H1 (cell line): ENCODE measurements at regions not wholly inside any gene's neighbourhood (a gene's known extent, or its start where the extent isn't known, plus 50 kb on each side); places are given as distances from the start of the nearest gene placed in this dataset.
A peak's percentile ranks its signal among the peaks of the same experiment; 100 is the strongest.

ENCODE experiments used
- CTCF ChIA-PET: fragments of 300-600 bp; sonication (Branson Sonifier 250); formaldehyde crosslinking; loops from one replicate; lab custom pipeline; 2021; ENCODE audit not compliant: partially characterized antibody; lab: Charles Lee
- POLR2A ChIA-PET: fragments of 300-600 bp; sonication (Branson Sonifier 250); formaldehyde crosslinking; loops from one replicate; lab custom pipeline; 2021; ENCODE audit warnings: inconsistent platforms; ENCODE audit not compliant: partially characterized antibody; lab: Charles Lee
- DNase-seq, 2 experiments: peaks; one replicate each; pipeline versions ENCODE4 v3.0.0 to v3.0.0-alpha.2; 2010 to 2022; ENCODE audit warnings: low spot score in 2 of 2, low read depth in 1 of 2, mixed read lengths in 1 of 2
- FAIRE-seq: peaks from 2 replicates; lab custom pipeline; 2011; peaks lifted over from hg19 to GRCh38; lab: Jason Lieb, UNC
- H2AFZ ChIP-seq: 2 replicates; pipeline ENCODE4 v1.8.1; 2012; ENCODE audit warnings: low read length, inconsistent platforms
- H2AK5ac ChIP-seq: 2 replicates; pipeline ENCODE4 v1.6.1; 2013; ENCODE audit warnings: low read depth, low read length
- H2BK120ac ChIP-seq: replicated peaks from 2 replicates; pipeline ENCODE3; 2013; ENCODE audit warnings: low read depth, low read length, inconsistent platforms
- H2BK12ac ChIP-seq: 2 replicates; pipeline ENCODE4 v1.6.1; 2013; ENCODE audit warnings: low read depth, low read length
- H2BK15ac ChIP-seq: 2 replicates; pipeline ENCODE4 v1.6.1; 2013; ENCODE audit warnings: low read length
- H2BK20ac ChIP-seq: 2 replicates; pipeline ENCODE4 v1.6.1; 2013; ENCODE audit warnings: low read length
- H2BK5ac ChIP-seq: 2 replicates; pipeline ENCODE4 v1.6.1; 2013; ENCODE audit warnings: low read depth, low read length
- H3K14ac ChIP-seq: 2 replicates; pipeline ENCODE4 v1.6.1; 2013; ENCODE audit warnings: inconsistent platforms; ENCODE audit not compliant: insufficient read length
- H3K18ac ChIP-seq: 2 replicates; pipeline ENCODE4 v1.6.1; 2013; ENCODE audit warnings: low read length; ENCODE audit errors: extremely low read depth
- H3K23ac ChIP-seq: 2 replicates; pipeline ENCODE4 v1.6.1; 2013; ENCODE audit warnings: inconsistent platforms; ENCODE audit not compliant: insufficient read length
- H3K23me2 ChIP-seq: 2 replicates; pipeline ENCODE4 v1.6.1; 2013; ENCODE audit warnings: low read depth, low read length
- H3K27ac ChIP-seq: 2 replicates; pipeline ENCODE4 v1.6.1; 2011; ENCODE audit warnings: low read depth, low read length, inconsistent platforms
- H3K27me3 ChIP-seq, 4 experiments: replicated peaks in 1 of 4; 1 replicate in 1 of 4; 2 replicates in 3 of 4; pipeline versions ENCODE4 v1.6.1 to v1.8.1; 2011 to 2013; ENCODE audit warnings: low read length in 3 of 4, mild to moderate bottlenecking in 3 of 4, inconsistent platforms in 2 of 4, mixed read lengths in 2 of 4, moderate library complexity in 1 of 4; ENCODE audit not compliant: control insufficient read depth in 3 of 4, insufficient read depth in 3 of 4; ENCODE audit errors: extremely low read depth in 1 of 4
- H3K36me3 ChIP-seq, 4 experiments: 2 replicates each; pipeline versions ENCODE4 v1.6.1 to v1.8.1; 2011 to 2013; ENCODE audit warnings: mild to moderate bottlenecking in 4 of 4, low read length in 3 of 4, moderate library complexity in 2 of 4, control low read depth in 1 of 4, inconsistent platforms in 1 of 4; ENCODE audit not compliant: insufficient read depth in 4 of 4, control insufficient read depth in 2 of 4
- H3K4ac ChIP-seq: replicated peaks from 2 replicates; pipeline ENCODE3; 2013; ENCODE audit warnings: low read length, low read depth, mixed read lengths, inconsistent platforms; ENCODE audit not compliant: insufficient read length
- H3K4me1 ChIP-seq, 4 experiments: replicated peaks in 1 of 4; 1 replicate in 1 of 4; 2 replicates in 3 of 4; pipeline versions ENCODE4 v1.6.1 to v1.8.1; 2011 to 2013; ENCODE audit warnings: low read length in 3 of 4, inconsistent platforms in 2 of 4, mixed read lengths in 1 of 4; ENCODE audit not compliant: insufficient read depth in 4 of 4, control insufficient read depth in 3 of 4
- H3K4me2 ChIP-seq, 2 experiments: 2 replicates each; pipeline versions ENCODE4 v1.6.1 to v1.8.1; 2011 to 2013; ENCODE audit warnings: low read depth in 2 of 2, low read length in 2 of 2, control low read depth in 1 of 2, inconsistent platforms in 1 of 2, mild to moderate bottlenecking in 1 of 2; ENCODE audit not compliant: insufficient read depth in 1 of 2
- H3K4me3 ChIP-seq, 4 experiments: fragments of 200-600, 300-600 bp in 1 of 4; sonication (generic), shearing (Covaris generic), sonication (Bioruptor Twin) in 1 of 4; 2 replicates each; pipeline versions ENCODE4 v1.5.1 to v1.8.1; 2011 to 2016; ENCODE audit warnings: low read length in 4 of 4, low read depth in 3 of 4, control low read depth in 2 of 4, inconsistent platforms in 2 of 4, mild to moderate bottlenecking in 2 of 4, mixed read lengths in 1 of 4, moderate library complexity in 1 of 4; ENCODE audit not compliant: insufficient read depth in 2 of 4; ENCODE audit errors: extremely low read depth in 1 of 4
- H3K56ac ChIP-seq: replicated peaks from 2 replicates; pipeline ENCODE3; 2013; ENCODE audit warnings: low read depth, mild to moderate bottlenecking, mixed read lengths, low read length, inconsistent platforms; ENCODE audit not compliant: insufficient read length
- H3K79me1 ChIP-seq: 2 replicates; pipeline ENCODE4 v1.6.1; 2013; ENCODE audit warnings: low read depth, low read length, control low read depth
- H3K79me2 ChIP-seq, 2 experiments: 2 replicates each; pipeline versions ENCODE4 v1.6.1 to v1.8.1; 2012 to 2013; ENCODE audit warnings: low read length in 2 of 2, mild to moderate bottlenecking in 2 of 2, inconsistent platforms in 1 of 2; ENCODE audit not compliant: insufficient read depth in 2 of 2, control insufficient read depth in 1 of 2
- H3K9ac ChIP-seq, 4 experiments: replicated peaks in 1 of 4; 1 replicate in 1 of 4; 2 replicates in 3 of 4; pipeline versions ENCODE4 v1.6.1 to v1.8.1; 2011 to 2013; ENCODE audit warnings: low read depth in 3 of 4, low read length in 3 of 4, control low read depth in 2 of 4, mild to moderate bottlenecking in 2 of 4, moderate library complexity in 2 of 4, inconsistent platforms in 1 of 4; ENCODE audit errors: extremely low read depth in 1 of 4
- H3K9me3 ChIP-seq, 2 experiments: 2 replicates each; pipeline versions ENCODE4 v1.6.1 to v1.8.1; 2012 to 2013; ENCODE audit warnings: mild to moderate bottlenecking in 2 of 2, moderate library complexity in 2 of 2, control low read depth in 1 of 2, inconsistent platforms in 1 of 2, low read depth in 1 of 2, low read length in 1 of 2, mixed read lengths in 1 of 2; ENCODE audit not compliant: insufficient read depth in 2 of 2
- H4K20me1 ChIP-seq, 2 experiments: replicated peaks in 1 of 2; 2 replicates each; pipeline versions ENCODE3 to v1.8.1; 2011 to 2013; ENCODE audit warnings: inconsistent platforms in 2 of 2, low read length in 2 of 2, mild to moderate bottlenecking in 1 of 2; ENCODE audit not compliant: insufficient read depth in 2 of 2, control insufficient read depth in 1 of 2
- H4K5ac ChIP-seq: 2 replicates; pipeline ENCODE4 v1.6.1; 2013; ENCODE audit warnings: low read length, low read depth, mixed read lengths, inconsistent platforms; ENCODE audit not compliant: insufficient read length
- H4K8ac ChIP-seq: 2 replicates; pipeline ENCODE4 v1.8.0; 2013; ENCODE audit warnings: mild to moderate bottlenecking, moderate library complexity, low read length, inconsistent platforms; ENCODE audit not compliant: insufficient read depth; ENCODE audit errors: extremely low read depth
- H4K91ac ChIP-seq: replicated peaks from 2 replicates; pipeline ENCODE3; 2013; ENCODE audit warnings: low read length, mixed read lengths, inconsistent platforms; ENCODE audit not compliant: insufficient read length
- BRCA1 ChIP-seq: IDR thresholded peaks from 2 replicates; pipeline ENCODE4 v1.6.1; 2012; ENCODE audit warnings: low read depth, low read length, improper control_type of control experiment
- GABPA ChIP-seq: IDR thresholded peaks from 2 replicates; pipeline ENCODE4 v1.6.1; 2011; ENCODE audit warnings: mild to moderate bottlenecking, low read length, moderate library complexity, borderline replicate concordance; ENCODE audit not compliant: insufficient read depth
- KDM1A ChIP-seq: fragments of 200-600, 300-600 bp; sonication (generic); IDR thresholded peaks from 2 replicates; pipeline ENCODE4 v1.7.1; 2016; ENCODE audit warnings: mild to moderate bottlenecking, low read length, borderline replicate concordance
- POLR2AphosphoS5 ChIP-seq: IDR thresholded peaks from 2 replicates; pipeline ENCODE4 v1.6.1; 2011; ENCODE audit warnings: low read depth, low read length
- RAD21 ChIP-seq, 2 experiments: IDR thresholded peaks in 1 of 2; conservative IDR thresholded peaks in 1 of 2; 2 replicates each; pipeline ENCODE4 v1.6.1; 2011; ENCODE audit warnings: low read depth in 2 of 2, low read length in 2 of 2, improper control_type of control experiment in 1 of 2, inconsistent platforms in 1 of 2, mild to moderate bottlenecking in 1 of 2, moderate library complexity in 1 of 2
- SAP30 ChIP-seq: fragments of 300-600 bp; sonication (generic); IDR thresholded peaks from 2 replicates; pipeline ENCODE4 v1.7.1; 2012; ENCODE audit warnings: low read length, moderate library complexity, mild to moderate bottlenecking, inconsistent platforms; ENCODE audit not compliant: insufficient read depth, insufficient replicate concordance
- ZNF274 ChIP-seq: IDR thresholded peaks from 2 replicates; pipeline ENCODE4 v1.7.0; 2012; ENCODE audit warnings: low read length, borderline replicate concordance; ENCODE audit errors: extremely low read depth
- WGBS, 2 experiments: shearing (Covaris generic) in 1 of 2; methylation state at CpG; one replicate each; pipeline versions ENCODE4 v1.1.6 to v1.1.7; 2013 to 2015; ENCODE audit warnings: low lambda C conversion rate in 2 of 2, mixed read lengths in 2 of 2, inconsistent platforms in 1 of 2, low coverage in 1 of 2, missing lambda C conversion rate in 1 of 2; ENCODE audit not compliant: insufficient replicate concordance in 2 of 2, insufficient coverage in 1 of 2, insufficient read length in 1 of 2; ENCODE audit errors: extremely low coverage in 1 of 2, missing lambda C conversion rate in 1 of 2; 5-methylcytosine and 5-hydroxymethylcytosine counted together

DNA sequence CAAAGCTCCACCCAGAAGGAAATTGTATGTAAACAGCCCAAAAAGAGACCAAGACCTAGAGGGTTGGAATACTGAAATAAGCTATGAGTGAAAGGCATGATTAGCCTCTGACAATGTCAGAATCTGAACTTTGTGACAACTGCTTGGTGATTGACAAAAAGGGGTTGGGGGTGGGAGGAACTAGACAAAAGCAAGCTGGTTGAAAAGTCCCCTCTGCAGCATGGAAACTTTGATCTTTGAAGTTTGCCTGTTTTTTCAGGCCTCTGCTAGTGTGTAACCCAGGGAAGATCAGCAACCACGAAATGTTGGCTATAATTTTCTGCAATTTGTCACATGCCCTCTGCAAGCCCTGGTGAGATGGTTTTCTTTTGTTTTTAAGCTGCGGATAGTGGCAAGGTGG lies 104.8 kb upstream of the SLC25A13 start:
- ChIA-PET POLR2A (no interaction called here), CTCF (interaction anchor here (0.6 to 2.5 kb wide), 2 partner anchors 11 to 424 kb away, joined by 3 to 8 read pairs; no protein-coding TSS in a partner anchor)
- H2BK5ac ChIP-seq = no peak overlapping the region
- H4K20me1 ChIP-seq = no peaks in the 10 kb centered on the region
- no peak overlapping the region for H4K91ac ChIP-seq
- no peak overlapping the region for H3K4me3 ChIP-seq
- H3K56ac ChIP-seq = no peak overlapping the region
- H2AK5ac ChIP-seq = no peak overlapping the region
- no peaks in the 10 kb centered on the region for H3K27me3 ChIP-seq
- no peak overlapping the region for H3K4me2 ChIP-seq
- H3K23me2 ChIP-seq = no peaks in the 10 kb centered on the region
- DNase-seq (no peak), FAIRE-seq (no peak)
- no peak overlapping the region for H2BK120ac ChIP-seq
- H2BK12ac ChIP-seq = no peak overlapping the region
- H4K8ac ChIP-seq = no peak overlapping the region
- no peak overlapping the region for H2BK15ac ChIP-seq
- no peak overlapping the region for H3K23ac ChIP-seq
- no peaks in the 10 kb centered on the region for H3K9me3 ChIP-seq
- no peak overlapping the region for H3K9ac ChIP-seq
- no peak overlapping the region for H2BK20ac ChIP-seq
- peak overlapping the region; percentile 50; the same call in 1 of the 2 replicates for H2AFZ ChIP-seq
- H3K4ac ChIP-seq = no peak overlapping the region
- 94% methylated on average over 2 of the region's 2 CpGs; no CpG with 5 or more reads in 1 of the 2 experiments for WGBS, 2 experiments
- no peaks in the 10 kb centered on the region for H3K4me1 ChIP-seq
- H4K5ac ChIP-seq = no peak overlapping the region
- no peaks in the 10 kb centered on the region for H3K36me3 ChIP-seq
- no peak overlapping the region for H3K14ac ChIP-seq
- H3K79me1 ChIP-seq = no peaks in the 10 kb centered on the region
- H3K18ac ChIP-seq = no peak overlapping the region
- no peak overlapping the region for H3K27ac ChIP-seq
- no peaks in the 10 kb centered on the region for H3K79me2 ChIP-seq
- no peak for TF ChIP-seq GABPA
- TF ChIP-seq BRCA1 = no peak
- TF ChIP-seq KDM1A = no peak
- TF ChIP-seq RAD21 (IDR thresholded peaks at IDR 0.05 in 1 of 2, conservative IDR thresholded peaks at IDR 0.05 in 1 of 2; ENCODE audit: low read depth in 2 of 2, low read length in 2 of 2) = no peak
- TF ChIP-seq POLR2AphosphoS5 = no peak
- no peak for TF ChIP-seq SAP30
- TF ChIP-seq ZNF274 = no peak
